ENCODE measurements at regions not wholly inside any gene's neighbourhood (a gene's known extent, or its start where the extent isn't known, plus 50 kb on each side); places are given as distances from the start of the nearest gene placed in this dataset.
"Not testable (repeated sequence)": the region's sequence is repeated elsewhere in the genome, so short reads cannot be mapped to it uniquely, and the experiment has no call there.

GRCh38 chr12:9430385-9430784 is 177.3 kb downstream of the KLRB1 start:
- H3K9me2 ChIP-seq (ENCODE audit: insufficient read depth); H4K20me1 ChIP-seq (ENCODE audit: insufficient read depth); H3K4me2 ChIP-seq; H2AFZ ChIP-seq; H3K79me2 ChIP-seq (ENCODE audit: low read depth); intact Hi-C loops (cut with micrococcal nuclease; ENCODE audit: unreplicated experiment); H3K27me3 ChIP-seq (ENCODE audit: insufficient read depth, low read depth); H3F3A ChIP-seq (ENCODE audit: insufficient read depth, low read depth); H3K4me3 ChIP-seq; H3K9me3 ChIP-seq (ENCODE audit: insufficient read depth, low read depth); DNase-seq; H3K27ac ChIP-seq; H3K36me3 ChIP-seq (ENCODE audit: low read depth); H3K4me1 ChIP-seq (replicated peaks; ENCODE audit: insufficient read depth); CTCF ChIA-PET; BruUV-seq (replicated peaks); POLR2A ChIA-PET (ENCODE audit: unreplicated experiment): not testable (repeated sequence)

GRCh38 chr12:9428856-9429255 is 178.9 kb downstream of the KLRB1 start:
- DNase-seq: not testable (repeated sequence)

GRCh38 chr12:9425429-9425828 is 182.3 kb downstream of the KLRB1 start:
- H3K9me3 ChIP-seq (ENCODE audit: insufficient read depth, low read depth); H2AFZ ChIP-seq; BruUV-seq (replicated peaks); CTCF ChIA-PET; H3K4me3 ChIP-seq; H3K27ac ChIP-seq; H3K4me1 ChIP-seq (replicated peaks; ENCODE audit: insufficient read depth); H3F3A ChIP-seq (ENCODE audit: insufficient read depth, low read depth); H3K27me3 ChIP-seq (ENCODE audit: insufficient read depth, low read depth); H3K4me2 ChIP-seq; intact Hi-C loops (cut with micrococcal nuclease; ENCODE audit: unreplicated experiment); DNase-seq; POLR2A ChIA-PET (ENCODE audit: unreplicated experiment); H4K20me1 ChIP-seq (ENCODE audit: insufficient read depth); H3K79me2 ChIP-seq (ENCODE audit: low read depth); H3K36me3 ChIP-seq (ENCODE audit: low read depth); H3K9me2 ChIP-seq (ENCODE audit: insufficient read depth): not testable (repeated sequence)

More at GRCh38 chr12:9428856-9429255, 178.9 kb downstream of the KLRB1 start:
- H4K20me1 ChIP-seq (ENCODE audit: insufficient read depth); H3K4me1 ChIP-seq (replicated peaks; ENCODE audit: insufficient read depth); H3K4me2 ChIP-seq; H3K9me2 ChIP-seq (ENCODE audit: insufficient read depth); H3K27me3 ChIP-seq (ENCODE audit: insufficient read depth, low read depth); H3K4me3 ChIP-seq; H2AFZ ChIP-seq; H3F3A ChIP-seq (ENCODE audit: insufficient read depth, low read depth); H3K27ac ChIP-seq; H3K36me3 ChIP-seq (ENCODE audit: low read depth); H3K9me3 ChIP-seq (ENCODE audit: insufficient read depth, low read depth); POLR2A ChIA-PET (ENCODE audit: unreplicated experiment); CTCF ChIA-PET; H3K79me2 ChIP-seq (ENCODE audit: low read depth); BruUV-seq (replicated peaks); intact Hi-C loops (cut with micrococcal nuclease; ENCODE audit: unreplicated experiment): not testable (repeated sequence)

GRCh38 chr12:9424175-9424740 is 183.5 kb downstream of the KLRB1 start:
- H3K36me3 ChIP-seq (ENCODE audit: low read depth); intact Hi-C loops (cut with micrococcal nuclease; ENCODE audit: unreplicated experiment); H3K9me3 ChIP-seq (ENCODE audit: insufficient read depth, low read depth); H3K4me3 ChIP-seq; H3K4me1 ChIP-seq (replicated peaks; ENCODE audit: insufficient read depth); CTCF ChIA-PET; H3K79me2 ChIP-seq (ENCODE audit: low read depth); H3K9me2 ChIP-seq (ENCODE audit: insufficient read depth); DNase-seq; POLR2A ChIA-PET (ENCODE audit: unreplicated experiment); H4K20me1 ChIP-seq (ENCODE audit: insufficient read depth); H3K4me2 ChIP-seq; BruUV-seq (replicated peaks); H3K27ac ChIP-seq; H3K27me3 ChIP-seq (ENCODE audit: insufficient read depth, low read depth); H3F3A ChIP-seq (ENCODE audit: insufficient read depth, low read depth); H2AFZ ChIP-seq: not testable (repeated sequence)

GRCh38 chr12:9422689-9423088 is 185.0 kb downstream of the KLRB1 start:
- CTCF ChIA-PET; H3K79me2 ChIP-seq (ENCODE audit: low read depth); H3K4me2 ChIP-seq; intact Hi-C loops (cut with micrococcal nuclease; ENCODE audit: unreplicated experiment); H2AFZ ChIP-seq; DNase-seq; H3K4me3 ChIP-seq; H3K9me3 ChIP-seq (ENCODE audit: insufficient read depth, low read depth); POLR2A ChIA-PET (ENCODE audit: unreplicated experiment); H3K27me3 ChIP-seq (ENCODE audit: insufficient read depth, low read depth); H3K36me3 ChIP-seq (ENCODE audit: low read depth); H3K4me1 ChIP-seq (replicated peaks; ENCODE audit: insufficient read depth); H3K9me2 ChIP-seq (ENCODE audit: insufficient read depth); H3K27ac ChIP-seq; H3F3A ChIP-seq (ENCODE audit: insufficient read depth, low read depth); H4K20me1 ChIP-seq (ENCODE audit: insufficient read depth); BruUV-seq (replicated peaks): not testable (repeated sequence)

- H3K9me3 ChIP-seq (ENCODE audit: insufficient read depth, low read depth); H3F3A ChIP-seq (ENCODE audit: insufficient read depth, low read depth); CTCF ChIA-PET; intact Hi-C loops (cut with micrococcal nuclease; ENCODE audit: unreplicated experiment); H3K79me2 ChIP-seq (ENCODE audit: low read depth); H3K4me1 ChIP-seq (replicated peaks; ENCODE audit: insufficient read depth); DNase-seq; H3K9me2 ChIP-seq (ENCODE audit: insufficient read depth); H3K27me3 ChIP-seq (ENCODE audit: insufficient read depth, low read depth); H3K4me2 ChIP-seq; H3K36me3 ChIP-seq (ENCODE audit: low read depth); POLR2A ChIA-PET (ENCODE audit: unreplicated experiment); H4K20me1 ChIP-seq (ENCODE audit: insufficient read depth); H2AFZ ChIP-seq; H3K27ac ChIP-seq; H3K4me3 ChIP-seq; BruUV-seq (replicated peaks): not testable (repeated sequence)
Observed at GRCh38 chr12:9421520-9422086, 186.1 kb downstream of the KLRB1 start.

GRCh38 chr12:9420817-9421519 is 186.7 kb downstream of the KLRB1 start:
- H4K20me1 ChIP-seq (ENCODE audit: insufficient read depth); DNase-seq; H2AFZ ChIP-seq; H3K9me2 ChIP-seq (ENCODE audit: insufficient read depth); H3K27ac ChIP-seq; BruUV-seq (replicated peaks); H3K4me2 ChIP-seq; H3K79me2 ChIP-seq (ENCODE audit: low read depth); CTCF ChIA-PET; POLR2A ChIA-PET (ENCODE audit: unreplicated experiment); H3K27me3 ChIP-seq (ENCODE audit: insufficient read depth, low read depth); H3K9me3 ChIP-seq (ENCODE audit: insufficient read depth, low read depth); H3K4me1 ChIP-seq (replicated peaks; ENCODE audit: insufficient read depth); H3K4me3 ChIP-seq; intact Hi-C loops (cut with micrococcal nuclease; ENCODE audit: unreplicated experiment); H3K36me3 ChIP-seq (ENCODE audit: low read depth); H3F3A ChIP-seq (ENCODE audit: insufficient read depth, low read depth): not testable (repeated sequence)
